SK-N-SH treated with all-trans-retinoic acid at 6 μM for 48 hours (cell line): ENCODE measurements at regions not wholly inside any gene's neighbourhood (a gene's known extent, or its start where the extent isn't known, plus 50 kb on each side); places are given as distances from the start of the nearest gene placed in this dataset.

Source experiments
- ATAC-seq: fragments of 200-7000 bp; cut with Tn5 transposase; 3 replicates; pipeline ENCODE4 v1.9.1; 2020; ENCODE audit warnings: mild to moderate bottlenecking, moderate library complexity
- CREB5 ChIP-seq: fragments of 250-450 bp; sonication (Bioruptor Pico); IDR thresholded peaks from 2 replicates; pipeline ENCODE4 v1.5.1; 2020; ENCODE audit warnings: low read depth, mild to moderate bottlenecking, moderate library complexity
- CSDC2 ChIP-seq: fragments of 250-450 bp; sonication (Bioruptor Pico); IDR thresholded peaks from 2 replicates; pipeline ENCODE4 v1.5.0; 2020; ENCODE audit warnings: mild to moderate bottlenecking, moderate library complexity
- CSRNP3 ChIP-seq: fragments of 250-450 bp; sonication (Bioruptor Pico); IDR thresholded peaks from 2 replicates; pipeline ENCODE4 v1.5.1; 2021; ENCODE audit warnings: mild to moderate bottlenecking, moderate library complexity
- ESRRG ChIP-seq: fragments of 250-450 bp; sonication (Bioruptor Pico); IDR thresholded peaks from 2 replicates; pipeline ENCODE4 v1.6.1; 2021; ENCODE audit warnings: mild to moderate bottlenecking
- ISL1 ChIP-seq: fragments of 250-450 bp; sonication (Bioruptor Pico); IDR thresholded peaks from 2 replicates; pipeline ENCODE4 v2.1.2; 2022; ENCODE audit warnings: mild to moderate bottlenecking, moderate library complexity
- OSR1 ChIP-seq: fragments of 250-450 bp; sonication (Bioruptor Pico); IDR thresholded peaks from 2 replicates; pipeline ENCODE4 v1.8.0; 2022; ENCODE audit warnings: moderate library complexity, mild to moderate bottlenecking, inconsistent platforms
- PATZ1 ChIP-seq: fragments of 250-450 bp; sonication (Bioruptor Pico); IDR thresholded peaks from 2 replicates; pipeline ENCODE4 v1.8.0; 2020; ENCODE audit warnings: mild to moderate bottlenecking, moderate library complexity, borderline replicate concordance
- POU6F1 ChIP-seq: fragments of 250-450 bp; sonication (Bioruptor Pico); IDR thresholded peaks from 2 replicates; pipeline ENCODE4 v1.8.0; 2021; ENCODE audit warnings: low read depth, mild to moderate bottlenecking, moderate library complexity, borderline replicate concordance
- PPARA ChIP-seq: fragments of 250-450 bp; sonication (Bioruptor Pico); IDR thresholded peaks from 2 replicates; pipeline ENCODE4 v1.5.0; 2020; ENCODE audit warnings: mild to moderate bottlenecking, borderline replicate concordance
- TCF4 ChIP-seq: fragments of 250-450 bp; sonication (Bioruptor Pico); IDR thresholded peaks from 2 replicates; pipeline ENCODE4 v1.8.0; 2021; ENCODE audit warnings: mild to moderate bottlenecking, moderate library complexity, borderline replicate concordance
- TOX ChIP-seq: fragments of 250-450 bp; sonication (Bioruptor Pico); IDR thresholded peaks from 2 replicates; pipeline ENCODE4 v1.8.0; 2021; ENCODE audit warnings: mild to moderate bottlenecking, moderate library complexity, borderline replicate concordance
- TSHZ2 ChIP-seq: fragments of 250-450 bp; sonication (Bioruptor Pico); IDR thresholded peaks from 2 replicates; pipeline ENCODE4 v1.5.0; 2020; ENCODE audit warnings: mild to moderate bottlenecking, moderate library complexity
- ZC3H10 ChIP-seq: fragments of 250-450 bp; sonication (Bioruptor Pico); IDR thresholded peaks from 2 replicates; pipeline ENCODE4 v1.5.1; 2021; ENCODE audit warnings: mild to moderate bottlenecking, moderate library complexity
- ZFP3 ChIP-seq: fragments of 250-450 bp; sonication (Bioruptor Pico); IDR thresholded peaks from 2 replicates; pipeline ENCODE4 v1.5.0; 2020; ENCODE audit warnings: mild to moderate bottlenecking, moderate library complexity
- ZFP30 ChIP-seq: fragments of 450-650 bp; formaldehyde crosslinking; IDR thresholded peaks from 2 replicates; pipeline ENCODE4 v1.5.0; 2022; ENCODE audit warnings: mild to moderate bottlenecking, moderate library complexity
- ZNF565 ChIP-seq: fragments of 450-650 bp; formaldehyde crosslinking; conservative IDR thresholded peaks from 2 replicates; pipeline ENCODE4 v1.5.0; 2020; ENCODE audit warnings: low read depth, mild to moderate bottlenecking, moderate library complexity
- ZNF70 ChIP-seq: fragments of 450-650 bp; formaldehyde crosslinking; IDR thresholded peaks from 2 replicates; pipeline ENCODE4 v1.5.0; 2020; ENCODE audit warnings: mild to moderate bottlenecking, moderate library complexity
- ZNF8 ChIP-seq: fragments of 450-650 bp; formaldehyde crosslinking; IDR thresholded peaks from 2 replicates; pipeline ENCODE4 v1.5.0; 2020; ENCODE audit warnings: mild to moderate bottlenecking, moderate library complexity

- no peak for ATAC-seq
- TF ChIP-seq CREB5 (CRISPR knock-in tag) (no peak), ZFP3 (CRISPR knock-in tag) (no peak), TSHZ2 (CRISPR knock-in tag) (no peak), TOX (no peak), OSR1 (CRISPR knock-in tag) (no peak), ZNF565 (CRISPR knock-in tag) (no peak), ZFP30 (CRISPR knock-in tag) (no peak), PATZ1 (no peak), ISL1 (CRISPR knock-in tag) (no peak)
Measured at GRCh38 chr1:80633947-80634706, 1166.6 kb upstream of the ADGRL2 start.

GRCh38 chr1:80632284-80632683, 1168.5 kb upstream of the ADGRL2 start:
- no peak for ATAC-seq
- TF ChIP-seq TSHZ2 (CRISPR knock-in tag), result no peak
- no peak for TF ChIP-seq PPARA (CRISPR knock-in tag)
- TF ChIP-seq PATZ1, result no peak
- no peak for TF ChIP-seq CSDC2
- no peak for TF ChIP-seq TCF4 (CRISPR knock-in tag)
- TF ChIP-seq TOX, result no peak
- TF ChIP-seq CSRNP3 (CRISPR knock-in tag), result no peak
- TF ChIP-seq ZNF8 (CRISPR knock-in tag), result no peak

GRCh38 chr1:80629304-80629837, 1171.4 kb upstream of the ADGRL2 start:
- no peak for ATAC-seq
- TF ChIP-seq CSRNP3 (CRISPR knock-in tag) (no peak), CREB5 (CRISPR knock-in tag) (no peak), POU6F1 (CRISPR knock-in tag) (no peak), ZNF70 (CRISPR knock-in tag) (no peak), ESRRG (CRISPR knock-in tag) (no peak), ZC3H10 (CRISPR knock-in tag) (no peak), CSDC2 (no peak), ZNF8 (CRISPR knock-in tag) (no peak), PPARA (CRISPR knock-in tag) (no peak)
